Sigmoid colon (tissue), 4 donors: ENCODE measurements at regions not wholly inside any gene's neighbourhood (a gene's known extent, or its start where the extent isn't known, plus 50 kb on each side); places are given as distances from the start of the nearest gene placed in this dataset.

ENCODE experiments used
- CTCF ChIP-seq, 4 experiments: fragments of 450-650 bp in 3 of 4; fragments of 200-600 bp in 1 of 4; IDR thresholded peaks; one replicate each; pipeline ENCODE4 v1.5.1; 2016 to 2019; ENCODE audit warnings: antibody characterized with exemption in 4 of 4, mild to moderate bottlenecking in 3 of 4, moderate library complexity in 2 of 4
- EP300 ChIP-seq, 4 donors: sonication (generic); formaldehyde crosslinking; IDR thresholded peaks; one replicate each; pipeline ENCODE4 v1.6.1; 2017; ENCODE audit warnings: antibody characterized with exemption in 4 of 4
- POLR2A ChIP-seq, 2 donors: fragments of 450-650 bp; IDR thresholded peaks; one replicate each; pipeline ENCODE4 v1.6.1; 2016; ENCODE audit warnings: antibody characterized with exemption in 2 of 2, mild to moderate bottlenecking in 2 of 2, moderate library complexity in 2 of 2

DNA sequence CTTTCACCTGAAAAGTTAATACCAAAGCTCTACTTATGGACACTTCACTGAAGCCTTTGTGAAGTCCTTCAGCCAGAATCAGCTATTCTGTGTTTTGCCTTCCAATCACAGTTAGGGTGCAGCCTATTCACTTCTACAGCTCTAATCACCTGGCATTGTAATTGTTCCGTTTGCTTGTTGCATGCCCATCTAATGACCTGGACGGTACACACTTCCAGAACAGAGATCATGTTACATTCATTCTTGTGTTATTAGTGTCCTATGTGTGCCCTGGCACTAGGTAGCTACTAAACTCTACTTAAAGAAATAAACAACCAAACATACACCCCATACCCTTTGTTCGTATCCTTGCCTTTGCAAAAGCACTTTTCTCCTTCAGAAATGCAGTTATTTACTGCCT, 1162.9 kb upstream of the WWC1 start:
- TF ChIP-seq CTCF (IDR thresholded peaks at IDR 0.05) (no peak), POLR2A (IDR thresholded peaks at IDR 0.05) (no peak), EP300 (IDR thresholded peaks at IDR 0.05) (no peak)
